ENCODE measurements at regions not wholly inside any gene's neighbourhood (a gene's known extent, or its start where the extent isn't known, plus 50 kb on each side); places are given as distances from the start of the nearest gene placed in this dataset.

DNA sequence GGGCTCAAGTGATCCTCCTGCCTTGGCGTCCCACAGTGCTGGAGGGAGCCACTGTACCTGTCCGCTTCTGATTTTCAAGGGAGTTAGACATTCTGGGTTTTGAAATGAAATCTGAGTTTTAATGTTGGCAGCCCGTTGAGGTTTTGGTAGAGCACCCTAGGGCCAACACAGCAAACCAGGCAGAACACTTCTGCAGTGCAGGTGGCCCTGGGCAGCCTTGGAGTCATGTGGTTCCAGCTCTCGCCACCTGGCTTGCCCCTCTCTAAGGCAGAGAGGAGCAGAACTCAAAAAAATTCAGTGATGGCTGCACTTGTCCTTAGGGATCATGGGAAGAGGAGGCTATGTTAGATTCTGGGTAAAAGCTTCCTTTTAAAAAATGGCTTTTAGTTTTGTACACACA is 74.9 kb downstream of the CLDN34 start:
- peaks cover 11% of the 10 kb centered on the region for H3K4me1 ChIP-seq (replicated peaks; ENCODE audit: insufficient read depth)
- no peak overlapping the region for H2AFZ ChIP-seq
- intact Hi-C loops (cut with micrococcal nuclease; ENCODE audit: unreplicated experiment): no loop called here
- ChIA-PET POLR2A (ENCODE audit: unreplicated experiment) (interaction anchor here (0.6 kb wide), 1 partner anchor 20 kb away, joined by 5 read pairs; no protein-coding TSS in a partner anchor), CTCF (interaction anchor here (0.6 kb wide), 1 partner anchor 27 kb away, joined by 3 read pairs; no protein-coding TSS in a partner anchor)
- no peaks in the 10 kb centered on the region for H3K79me2 ChIP-seq (ENCODE audit: low read depth)
- H3F3A ChIP-seq (ENCODE audit: insufficient read depth, low read depth): no peaks in the 10 kb centered on the region
- TF ChIP-seq CTCF (conservative IDR thresholded peaks at IDR 0.05) (no peak), EZH2 (IDR thresholded peaks at IDR 0.05; ENCODE audit: low read depth) (no peak)
- no peak overlapping the region for H3K4me3 ChIP-seq
- no peak overlapping the region for H3K4me2 ChIP-seq
- no peaks in the 10 kb centered on the region for H3K9me2 ChIP-seq (ENCODE audit: insufficient read depth)
- no peaks in the 10 kb centered on the region for H3K36me3 ChIP-seq (ENCODE audit: low read depth)
- BruUV-seq (replicated peaks): no TSS peak
- no peaks in the 10 kb centered on the region for H3K9me3 ChIP-seq (ENCODE audit: insufficient read depth, low read depth)
- no peaks in the 10 kb centered on the region for H3K27me3 ChIP-seq (ENCODE audit: insufficient read depth, low read depth)
- no peak overlapping the region for H3K27ac ChIP-seq
- H4K20me1 ChIP-seq (ENCODE audit: insufficient read depth): no peaks in the 10 kb centered on the region
- DNase-seq: no peak

- ChIA-PET POLR2A (ENCODE audit: unreplicated experiment) (no interaction called here), CTCF (no interaction called here)
- H3K4me2 ChIP-seq: no peak overlapping the region
- no peaks in the 10 kb centered on the region for H3K36me3 ChIP-seq (ENCODE audit: low read depth)
- TF ChIP-seq EZH2 (IDR thresholded peaks at IDR 0.05; ENCODE audit: low read depth) (no peak), CTCF (conservative IDR thresholded peaks at IDR 0.05) (no peak)
- no peaks in the 10 kb centered on the region for H3K27me3 ChIP-seq (ENCODE audit: insufficient read depth, low read depth)
- H3F3A ChIP-seq (ENCODE audit: insufficient read depth, low read depth): no peaks in the 10 kb centered on the region
- peaks cover 11% of the 10 kb centered on the region for H3K4me1 ChIP-seq (replicated peaks; ENCODE audit: insufficient read depth)
- no peaks in the 10 kb centered on the region for H4K20me1 ChIP-seq (ENCODE audit: insufficient read depth)
- BruUV-seq (replicated peaks): no TSS peak
- H3K4me3 ChIP-seq: no peak overlapping the region
- no peaks in the 10 kb centered on the region for H3K79me2 ChIP-seq (ENCODE audit: low read depth)
- DNase-seq: no peak
- H3K27ac ChIP-seq: no peak overlapping the region
- H3K9me2 ChIP-seq (ENCODE audit: insufficient read depth): no peaks in the 10 kb centered on the region
- H2AFZ ChIP-seq: no peak overlapping the region
- intact Hi-C loops (cut with micrococcal nuclease; ENCODE audit: unreplicated experiment): no loop called here
- no peaks in the 10 kb centered on the region for H3K9me3 ChIP-seq (ENCODE audit: insufficient read depth, low read depth)
Measured at GRCh38 chrX:10043386-10043785, 76.2 kb downstream of the CLDN34 start.

DNA sequence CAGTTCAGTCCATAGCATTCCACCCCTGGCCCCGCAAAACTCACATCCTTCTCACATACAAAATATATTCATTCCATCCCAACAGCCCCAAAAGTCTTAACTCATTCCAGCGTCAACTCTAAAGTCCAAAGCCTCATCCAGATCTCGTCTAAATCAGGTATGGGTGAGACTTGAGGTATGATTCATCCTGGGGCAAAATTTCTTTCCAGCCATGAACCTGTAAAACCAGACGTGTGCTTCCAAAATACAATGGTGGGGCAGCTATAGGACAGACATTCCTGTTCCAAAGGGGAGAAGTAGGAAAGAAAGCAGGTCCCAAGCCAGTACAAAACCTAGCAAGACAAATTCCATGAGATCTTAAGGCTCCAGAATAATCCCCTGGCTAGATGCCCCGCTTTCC is 76.9 kb downstream of the CLDN34 start:
- H3K27ac ChIP-seq: no peak overlapping the region
- peaks cover 11% of the 10 kb centered on the region for H3K4me1 ChIP-seq (replicated peaks; ENCODE audit: insufficient read depth)
- H4K20me1 ChIP-seq (ENCODE audit: insufficient read depth): no peaks in the 10 kb centered on the region

More for the DNA sequence above, 76.9 kb downstream of the CLDN34 start:
- CTCF ChIA-PET: no interaction called here
- Histone ChIP-seq H3K9me3 (ENCODE audit: insufficient read depth, low read depth) (no peaks in the 10 kb centered on the region), H3K4me2 (no peak overlapping the region), H2AFZ (no peak overlapping the region), H3K4me3 (no peak overlapping the region), H3F3A (ENCODE audit: insufficient read depth, low read depth) (no peaks in the 10 kb centered on the region), H3K36me3 (ENCODE audit: low read depth) (no peaks in the 10 kb centered on the region), H3K9me2 (ENCODE audit: insufficient read depth) (no peaks in the 10 kb centered on the region), H3K27me3 (ENCODE audit: insufficient read depth, low read depth) (no peaks in the 10 kb centered on the region), H3K79me2 (ENCODE audit: low read depth) (no peaks in the 10 kb centered on the region)
- no peak for TF ChIP-seq EZH2 (IDR thresholded peaks at IDR 0.05; ENCODE audit: low read depth)
- TF ChIP-seq CTCF (conservative IDR thresholded peaks at IDR 0.05): no peak
- no peak for DNase-seq
- intact Hi-C loops (cut with micrococcal nuclease; ENCODE audit: unreplicated experiment): no loop called here
- POLR2A ChIA-PET (ENCODE audit: unreplicated experiment): no interaction called here
- BruUV-seq (replicated peaks): no TSS peak

Data from PC-9 (cell line).